HCT116 (cell line): ENCODE measurements at regions not wholly inside any gene's neighbourhood (a gene's known extent, or its start where the extent isn't known, plus 50 kb on each side); places are given as distances from the start of the nearest gene placed in this dataset.

Experiments used
- ATAC-seq: fragments of 200-7000 bp; cut with Tn5 transposase; 2 replicates; pipeline ENCODE4 v1.9.1; 2020; ENCODE audit warnings: mild to moderate bottlenecking, moderate library complexity
- BruUV-seq: library from RNA; stranded (reverse); fragments of 400-500 nt; replicated peaks from 2 replicates; lab custom pipeline; 2021; lab: Mats Ljungman, UMichigan
- CTCF ChIA-PET: fragments of 300-600 bp; sonication (Branson Sonifier 250); formaldehyde crosslinking; loops from one replicate; lab custom pipeline; 2021; ENCODE audit warnings: antibody characterized with exemption; lab: Charles Lee
- POLR2A ChIA-PET: fragments of 300-600, 350-600 bp; sonication (Branson Sonifier 250); formaldehyde crosslinking; loops from one replicate; lab custom pipeline; 2021; ENCODE audit warnings: antibody characterized with exemption; lab: Charles Lee
- RAD21 ChIA-PET, 2 experiments: fragments of 300-600 bp; sonication (Branson Sonifier 250); formaldehyde crosslinking; loops; one replicate each; lab custom pipeline; 2023; ENCODE audit warnings: low total read pairs in 2 of 2; ENCODE audit not compliant: uncharacterized antibody in 2 of 2, unreplicated experiment in 2 of 2, low non-redundant PET in 1 of 2; lab: Charles Lee
- DNase-seq: peaks from one replicate; pipeline ENCODE4 v3.0.0-alpha.2; 2010; ENCODE audit warnings: low read depth, low spot score
- H2AFZ ChIP-seq: fragments of 200-600 bp; shearing (Covaris generic), sonication (generic); 2 replicates; pipeline ENCODE4 v1.6.1; 2017; ENCODE audit warnings: low read depth, mixed run types, mixed read lengths, antibody characterized with exemption, low read length; ENCODE audit not compliant: poor library complexity, severe bottlenecking
- H3K27ac ChIP-seq: 2 replicates; pipeline ENCODE4 v1.5.1; 2012; ENCODE audit warnings: low read depth, low read length
- H3K27me3 ChIP-seq: fragments of 200-600 bp; sonication (generic); 2 replicates; pipeline ENCODE4 v1.6.1; 2016; ENCODE audit warnings: mixed run types, low read length, mixed read lengths; ENCODE audit not compliant: insufficient read depth
- H3K36me3 ChIP-seq, 2 experiments: fragments of 200-500 bp in 1 of 2; fragments of 200-600 bp in 1 of 2; sonication (Bioruptor generic) in 1 of 2; sonication (generic) in 1 of 2; 2 replicates each; pipeline versions ENCODE4 v1.5.1 to v1.6.1; 2014 to 2016; ENCODE audit warnings: low read length in 2 of 2, inconsistent platforms in 1 of 2, mixed read lengths in 1 of 2, mixed run types in 1 of 2; ENCODE audit not compliant: insufficient read depth in 2 of 2, control insufficient read depth in 1 of 2
- H3K4me1 ChIP-seq, 2 experiments: fragments of 200-600 bp in 1 of 2; sonication (generic) in 1 of 2; 2 replicates each; pipeline versions ENCODE4 v1.5.1 to v1.6.1; 2012 to 2017; ENCODE audit warnings: low read length in 2 of 2, inconsistent platforms in 1 of 2, mild to moderate bottlenecking in 1 of 2, mixed read lengths in 1 of 2, mixed run types in 1 of 2, moderate library complexity in 1 of 2; ENCODE audit not compliant: insufficient read depth in 2 of 2, control insufficient read depth in 1 of 2
- H3K4me2 ChIP-seq: fragments of 200-600 bp; sonication (generic); 2 replicates; pipeline ENCODE4 v1.6.1; 2017; ENCODE audit warnings: mixed run types, low read length, mixed read lengths
- H3K4me3 ChIP-seq, 2 experiments: fragments of 200-600 bp in 1 of 2; sonication (generic) in 1 of 2; replicated peaks in 1 of 2; 2 replicates each; pipeline ENCODE4 v1.5.1; 2011 to 2016; ENCODE audit warnings: low read length in 2 of 2, control low read depth in 1 of 2, low read depth in 1 of 2, mild to moderate bottlenecking in 1 of 2, mixed read lengths in 1 of 2, mixed run types in 1 of 2
- H3K79me2 ChIP-seq: fragments of 200-600 bp; sonication (generic); 2 replicates; pipeline ENCODE4 v1.6.1; 2017; ENCODE audit warnings: mild to moderate bottlenecking, mixed run types, low read length, moderate library complexity, mixed read lengths; ENCODE audit not compliant: insufficient read depth
- H3K9ac ChIP-seq: fragments of 200-600 bp; sonication (generic); 2 replicates; pipeline ENCODE4 v1.6.1; 2016; ENCODE audit warnings: low read length, mixed read lengths
- H3K9me2 ChIP-seq: fragments of 200-600 bp; sonication (generic), shearing (Covaris generic); 2 replicates; pipeline ENCODE4 v1.6.1; 2017; ENCODE audit warnings: mixed run types, mild to moderate bottlenecking, moderate library complexity; ENCODE audit not compliant: insufficient read depth
- H3K9me3 ChIP-seq, 2 experiments: fragments of 200-500 bp in 1 of 2; fragments of 200-600 bp in 1 of 2; sonication (Bioruptor generic) in 1 of 2; sonication (generic) in 1 of 2; 2 replicates each; pipeline ENCODE4 v1.6.1; 2014 to 2017; ENCODE audit warnings: low read length in 2 of 2, mixed read lengths in 2 of 2, inconsistent platforms in 1 of 2, low read depth in 1 of 2, mild to moderate bottlenecking in 1 of 2, mixed run types in 1 of 2, moderate library complexity in 1 of 2; ENCODE audit not compliant: control insufficient read depth in 1 of 2, insufficient read depth in 1 of 2
- H4K20me1 ChIP-seq: fragments of 200-600 bp; sonication (generic), shearing (Covaris generic); 2 replicates; pipeline ENCODE4 v1.6.1; 2017; ENCODE audit warnings: mixed run types, mild to moderate bottlenecking, moderate library complexity; ENCODE audit not compliant: insufficient read depth
- ATF3 ChIP-seq: IDR thresholded peaks from 2 replicates; pipeline ENCODE4 v1.6.1; 2012
- CBX3 ChIP-seq: IDR thresholded peaks from 2 replicates; pipeline ENCODE4 v1.6.1; 2012; ENCODE audit warnings: low read depth
- CEBPB ChIP-seq: IDR thresholded peaks from 2 replicates; pipeline ENCODE4 v1.6.1; 2012; ENCODE audit warnings: low read depth
- ELF1 ChIP-seq: IDR thresholded peaks from 2 replicates; pipeline ENCODE4 v1.6.1; 2012; ENCODE audit warnings: low read depth, borderline replicate concordance
- EZH2 ChIP-seq: fragments of 200-600 bp; sonication (generic); IDR thresholded peaks from 2 replicates; pipeline ENCODE4 v1.6.1; 2017; ENCODE audit warnings: antibody characterized with exemption, mixed run types
- FOSL1 ChIP-seq: IDR thresholded peaks from 2 replicates; pipeline ENCODE4 v1.6.1; 2012; ENCODE audit warnings: low read depth
- JUND ChIP-seq: IDR thresholded peaks from 2 replicates; pipeline ENCODE4 v1.6.1; 2012
- MAX ChIP-seq: IDR thresholded peaks from 2 replicates; pipeline ENCODE4 v1.6.1; 2012
- POLR2AphosphoS5 ChIP-seq: IDR thresholded peaks from 2 replicates; pipeline ENCODE4 v1.6.1; 2011; ENCODE audit warnings: mild to moderate bottlenecking, low read depth, low read length, moderate library complexity
- RAD21 ChIP-seq: IDR thresholded peaks from 2 replicates; pipeline ENCODE4 v1.6.1; 2012; ENCODE audit warnings: low read depth, mild to moderate bottlenecking
- REST ChIP-seq: IDR thresholded peaks from 2 replicates; pipeline ENCODE4 v1.6.1; 2012; ENCODE audit warnings: low read depth
- SIN3A ChIP-seq: IDR thresholded peaks from 2 replicates; pipeline ENCODE4 v1.6.1; 2012; ENCODE audit warnings: low read depth
- SRF ChIP-seq: IDR thresholded peaks from 2 replicates; pipeline ENCODE4 v1.6.1; 2012; ENCODE audit warnings: low read depth
- TCF7L2 ChIP-seq: IDR thresholded peaks from 2 replicates; pipeline ENCODE4 v1.7.0; 2011; ENCODE audit warnings: borderline replicate concordance, inconsistent platforms; ENCODE audit not compliant: insufficient read depth, insufficient read length; ENCODE audit errors: extremely low read depth
- YY1 ChIP-seq: IDR thresholded peaks from 2 replicates; pipeline ENCODE4 v1.6.1; 2011; ENCODE audit warnings: low read length, low read depth, moderate library complexity, mild to moderate bottlenecking; ENCODE audit not compliant: insufficient replicate concordance; ENCODE audit errors: extremely low read depth
- ZBTB33 ChIP-seq: IDR thresholded peaks from 2 replicates; pipeline ENCODE4 v1.6.1; 2011; ENCODE audit warnings: mild to moderate bottlenecking, low read length, moderate library complexity; ENCODE audit not compliant: insufficient replicate concordance; ENCODE audit errors: extremely low read depth
- ZFX ChIP-seq: fragments of 450-650 bp; IDR thresholded peaks from 2 replicates; pipeline ENCODE4 v1.6.1; 2017
- ZNF274 ChIP-seq: fragments of 200-500 bp; sonication (Bioruptor generic); IDR thresholded peaks from 2 replicates; pipeline ENCODE4 v1.6.1; 2014; ENCODE audit warnings: mild to moderate bottlenecking, low read depth, low read length, inconsistent platforms
- intact Hi-C: fragments of 100-400 bp; cut with micrococcal nuclease; formaldehyde crosslinking; loops from 2 replicates; pipeline ENCODE4 v1.10.0; 2022

GRCh38 chr3:178075344-178075743 lies 460.9 kb upstream of the KCNMB2 start:
- no peak overlapping the region for H3K9ac ChIP-seq
- no TSS peak for BruUV-seq
- no peak overlapping the region for H2AFZ ChIP-seq
- no peaks in the 10 kb centered on the region for H3K9me2 ChIP-seq
- ATAC-seq (no peak), DNase-seq (no peak)
- no peaks in the 10 kb centered on the region for H3K9me3 ChIP-seq
- no peaks in the 10 kb centered on the region for H3K79me2 ChIP-seq
- no peaks in the 10 kb centered on the region for H3K27me3 ChIP-seq
- ChIA-PET CTCF (no interaction called here), RAD21 (no interaction called here), POLR2A (no interaction called here)
- TF ChIP-seq CEBPB (no peak), EZH2 (no peak), TCF7L2 (no peak), ZNF274 (no peak), ZFX (no peak), JUND (no peak), SRF (no peak), SIN3A (no peak), RAD21 (no peak), CBX3 (no peak), ZBTB33 (no peak)
- no peaks in the 10 kb centered on the region for H4K20me1 ChIP-seq
- no peaks in the 10 kb centered on the region for H3K36me3 ChIP-seq
- no peak overlapping the region for H3K4me2 ChIP-seq
- no peak overlapping the region for H3K27ac ChIP-seq
- intact Hi-C loops = no loop called here
- H3K4me1 ChIP-seq = no peaks in the 10 kb centered on the region
- H3K4me3 ChIP-seq = no peak overlapping the region

GRCh38 chr3:178078953-178079352 lies 457.3 kb upstream of the KCNMB2 start:
- no peak overlapping the region for H3K9ac ChIP-seq
- no peak overlapping the region for H3K27ac ChIP-seq
- ChIA-PET RAD21 (no interaction called here), CTCF (no interaction called here), POLR2A (no interaction called here)
- H3K36me3 ChIP-seq = no peaks in the 10 kb centered on the region
- ATAC-seq (no peak), DNase-seq (no peak)
- intact Hi-C loops = no loop called here
- H3K4me1 ChIP-seq = no peaks in the 10 kb centered on the region
- no peak overlapping the region for H3K4me3 ChIP-seq
- no peaks in the 10 kb centered on the region for H4K20me1 ChIP-seq
- H3K9me2 ChIP-seq = no peaks in the 10 kb centered on the region
- no TSS peak for BruUV-seq
- no peaks in the 10 kb centered on the region for H3K79me2 ChIP-seq
- no peaks in the 10 kb centered on the region for H3K27me3 ChIP-seq
- no peak overlapping the region for H2AFZ ChIP-seq
- no peak overlapping the region for H3K4me2 ChIP-seq
- H3K9me3 ChIP-seq = no peaks in the 10 kb centered on the region
- TF ChIP-seq JUND = no peak
- TF ChIP-seq ZFX = no peak
- no peak for TF ChIP-seq CEBPB
- TF ChIP-seq REST = no peak
- no peak for TF ChIP-seq RAD21
- no peak for TF ChIP-seq POLR2AphosphoS5
- no peak for TF ChIP-seq YY1
- no peak for TF ChIP-seq ELF1
- TF ChIP-seq MAX = no peak
- no peak for TF ChIP-seq FOSL1
- no peak for TF ChIP-seq ATF3
